Superior temporal gyrus (tissue), 1 donor: ENCODE measurements at regions not wholly inside any gene's neighbourhood (a gene's known extent, or its start where the extent isn't known, plus 50 kb on each side); places are given as distances from the start of the nearest gene placed in this dataset.
A peak's percentile ranks its signal among the peaks of the same experiment; 100 is the strongest.

Experiments used
- DNase-seq: peaks from one replicate; pipeline ENCODE4 v3.0.0-alpha.2; 2016; ENCODE audit errors: extremely low spot score

DNA sequence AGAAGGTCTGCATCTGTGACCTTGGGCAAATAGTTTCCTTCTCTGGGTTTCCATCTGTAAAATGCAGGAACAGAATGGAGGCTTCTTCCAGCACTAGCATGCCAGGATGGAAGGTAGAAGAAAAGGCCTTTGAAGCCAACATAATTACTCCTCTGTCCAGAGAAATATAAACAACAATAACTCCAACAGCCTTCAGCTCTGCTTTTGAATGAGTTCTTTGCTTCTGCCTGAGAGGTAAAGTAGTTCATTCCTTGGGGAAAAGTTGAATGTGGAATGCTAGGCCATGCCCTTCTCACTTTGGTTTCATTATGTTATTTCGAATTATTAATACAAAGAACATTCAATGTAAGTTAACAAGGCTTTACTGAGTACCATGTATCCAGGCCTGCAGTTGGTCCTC lies 61.2 kb upstream of the BLID start:
- DNase-seq, result peak; percentile 71

DNA sequence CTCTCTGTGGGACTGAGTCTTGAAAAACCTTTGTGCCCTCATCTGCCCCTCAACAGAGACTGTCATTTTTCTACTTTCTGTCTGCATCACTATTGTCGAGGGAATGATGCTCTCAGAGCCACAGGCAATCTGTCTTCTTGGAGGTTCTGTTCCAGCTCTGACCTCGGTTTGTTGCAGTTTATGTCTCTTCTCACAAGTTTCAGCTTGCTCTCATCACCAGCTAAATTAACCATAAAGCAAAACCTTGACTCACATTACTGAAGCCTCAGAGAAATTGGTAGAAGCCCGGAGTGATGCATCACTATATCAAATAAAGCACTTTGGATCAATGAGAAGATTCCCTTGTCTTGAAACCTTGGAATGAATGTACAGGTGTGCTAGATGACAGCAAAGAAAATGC lies 60.6 kb upstream of the BLID start:
- DNase-seq, result no peak

GRCh38 chr11:122175306-122175705 lies 59.3 kb upstream of the BLID start:
- DNase-seq, result no peak

DNA sequence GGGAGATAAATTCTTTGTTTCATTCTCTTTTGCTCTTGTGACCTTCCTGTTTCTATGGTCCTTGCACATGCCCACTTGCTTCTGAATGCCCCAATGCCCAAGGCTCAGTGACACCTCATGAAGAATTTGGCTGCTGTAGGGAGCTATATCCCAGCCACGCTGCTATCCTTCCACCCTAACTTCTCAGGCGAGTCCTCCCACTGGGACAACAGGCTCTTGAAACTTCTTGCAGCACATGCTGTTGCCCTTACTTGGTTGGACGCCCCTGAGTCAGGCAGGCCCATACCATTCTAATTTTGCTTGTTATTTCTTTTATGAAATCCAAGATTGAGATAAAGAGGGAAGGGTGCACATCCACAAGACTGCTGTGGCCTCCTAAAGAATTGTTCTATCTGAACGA lies 57.6 kb upstream of the BLID start:
- no peak for DNase-seq

DNA sequence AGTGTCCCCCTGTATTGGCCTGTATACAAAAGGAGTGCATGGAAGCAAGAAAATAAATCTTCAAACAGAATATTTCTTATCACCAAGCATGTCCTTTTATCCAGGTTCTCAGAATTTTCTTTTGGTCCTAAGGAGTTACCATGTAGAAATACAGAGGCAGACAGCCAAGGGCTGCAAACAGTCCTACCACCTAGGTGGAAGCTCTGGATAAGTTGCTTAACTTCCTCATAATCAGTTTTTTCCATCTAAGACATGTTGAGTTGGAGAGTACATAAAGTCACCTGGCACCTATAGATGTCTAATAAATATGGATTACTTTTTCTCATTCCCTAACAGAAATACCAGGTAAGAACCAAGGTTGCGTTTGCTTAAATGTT lies 57.0 kb upstream of the BLID start:
- no peak for DNase-seq

DNA sequence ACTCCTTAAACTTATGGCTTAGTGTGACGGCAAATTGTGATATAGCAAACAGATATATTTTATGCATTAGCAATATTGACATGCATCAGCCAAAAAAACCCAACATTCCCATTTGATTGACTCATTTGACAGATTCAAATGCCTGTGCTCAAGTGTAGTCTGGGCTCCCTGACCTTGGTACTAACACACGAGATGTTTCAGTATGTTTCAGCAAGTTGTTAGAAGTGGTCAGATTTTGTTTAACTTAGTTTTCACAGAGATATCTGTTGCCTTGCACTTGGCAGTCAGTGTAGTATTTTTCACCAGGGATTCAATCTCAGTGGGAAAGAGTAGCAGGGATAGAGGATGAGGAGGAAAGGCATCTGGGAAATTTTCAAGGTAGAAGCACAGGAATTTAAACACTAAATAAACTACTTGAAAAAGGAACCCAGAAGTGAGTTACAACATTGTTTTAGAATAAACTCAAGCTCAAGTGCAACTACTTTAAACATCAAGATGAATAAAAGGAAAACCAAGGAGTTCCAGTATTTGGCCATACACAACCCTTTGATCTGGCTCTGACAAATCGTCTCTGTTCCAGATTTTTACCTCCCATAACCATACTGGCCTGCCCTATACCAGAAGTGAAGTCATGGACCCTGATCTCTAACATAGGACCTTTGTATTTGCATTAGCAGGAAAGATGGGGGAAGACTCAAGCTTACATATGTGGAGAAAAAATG lies 56.5 kb upstream of the BLID start:
- DNase-seq, result no peak

- no peak for DNase-seq
Observed at GRCh38 chr11:122170815-122171475, 54.9 kb upstream of the BLID start.

DNA sequence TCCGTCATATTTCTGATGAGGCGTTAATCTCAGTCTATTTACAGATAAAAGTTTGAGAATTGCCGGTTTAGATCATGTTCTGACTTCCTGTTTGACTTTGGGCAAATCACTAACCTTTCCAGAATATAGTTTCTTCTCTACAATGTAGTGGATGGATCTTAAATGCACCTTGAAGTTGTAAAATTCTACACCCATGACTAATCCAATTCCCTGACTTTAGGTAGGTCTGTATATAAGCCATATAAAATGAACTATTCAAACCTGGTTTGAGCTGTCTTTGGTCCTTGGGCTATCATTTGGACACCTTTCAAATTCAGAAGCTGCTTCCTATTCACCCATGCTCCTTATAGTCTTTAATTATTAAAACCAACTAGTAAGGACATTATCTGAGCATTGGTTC lies 52.2 kb upstream of the BLID start:
- DNase-seq, result no peak

DNA sequence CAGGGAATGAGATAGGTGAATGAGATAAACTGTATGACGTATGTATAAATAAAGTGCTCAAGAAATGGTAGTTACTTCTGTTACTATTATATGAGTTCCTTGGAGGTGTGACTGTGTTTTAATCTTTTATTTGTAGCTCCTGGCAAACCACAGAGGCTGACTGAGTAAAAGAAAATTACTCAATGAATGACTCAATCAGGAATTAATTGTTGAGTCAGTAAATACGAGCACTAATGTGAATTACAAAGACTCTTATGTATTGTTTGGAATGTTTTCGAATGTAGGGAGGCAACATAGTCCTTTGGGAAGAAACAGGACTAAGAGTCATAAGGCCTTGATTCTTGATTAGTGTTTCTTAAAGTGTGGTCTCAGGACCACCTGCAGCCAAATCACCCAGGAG lies 51.1 kb upstream of the BLID start:
- DNase-seq, result no peak

GRCh38 chr11:122165607-122166371 lies 49.8 kb upstream of the BLID start:
- no peak for DNase-seq
